ENCODE measurements at regions not wholly inside any gene's neighbourhood (a gene's known extent, or its start where the extent isn't known, plus 50 kb on each side); places are given as distances from the start of the nearest gene placed in this dataset.

DNA sequence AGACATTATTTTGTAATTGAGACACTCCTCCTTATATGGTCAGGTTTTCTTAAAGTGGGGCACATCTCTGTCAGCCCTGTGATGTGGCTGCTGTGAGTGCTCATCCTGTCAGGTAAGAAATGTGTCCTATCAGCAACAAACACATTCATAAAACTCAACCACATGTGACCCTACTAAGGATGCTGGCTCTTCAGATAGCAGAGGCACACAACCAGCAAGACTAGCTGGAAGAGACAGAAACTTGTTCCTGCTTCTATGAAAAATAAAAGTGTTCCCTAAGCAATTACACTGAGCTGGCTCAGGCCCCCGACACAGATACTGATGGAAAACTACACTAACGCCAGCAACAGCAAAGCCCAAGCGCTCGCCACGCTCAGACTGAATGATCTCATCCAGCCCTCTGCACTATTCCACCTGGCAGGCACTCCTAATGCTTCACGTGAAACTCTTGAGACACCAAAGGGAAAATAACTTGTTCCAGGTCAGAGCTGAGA lies 49.8 kb upstream of the CYP2D6 start:
- DNase-seq (ENCODE audit: low read depth in 2 of 2), result no peak

All from stimulated activated CD8-positive, alpha-beta memory T cell treated with anti-CD3 and anti-CD28 coated beads, Interleukin-2, amount 100 ng/mL, for 48 hours (primary cell).